ENCODE measurements at regions not wholly inside any gene's neighbourhood (a gene's known extent, or its start where the extent isn't known, plus 50 kb on each side); places are given as distances from the start of the nearest gene placed in this dataset.

DNA sequence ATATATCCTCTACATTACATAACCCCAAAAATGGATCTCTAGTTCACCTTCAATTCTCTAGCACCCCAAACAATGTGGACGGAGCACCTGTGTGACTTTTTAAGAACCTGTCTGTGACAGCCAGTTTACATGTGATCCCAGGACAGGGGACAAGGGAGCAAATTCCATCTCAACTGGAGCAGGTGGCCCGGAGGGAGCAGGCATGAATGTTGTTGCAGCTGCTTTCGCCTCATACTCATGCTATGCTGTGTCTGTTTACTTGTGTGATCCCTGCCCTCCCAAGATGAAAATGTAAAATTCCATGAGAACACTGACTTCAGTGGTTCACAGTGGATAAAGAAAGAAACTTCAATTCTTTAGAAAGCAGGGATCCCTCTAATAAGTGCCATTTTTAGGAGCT is 600.3 kb downstream of the CDH26 start:
- no peak overlapping the region for H3K27ac ChIP-seq (ENCODE audit: low read depth in 2 of 2, low read length in 1 of 2)
- no peak for DNase-seq
- H3K9me2 ChIP-seq = no peaks in the 10 kb centered on the region
- H3K4me3 ChIP-seq (ENCODE audit: low read depth in 2 of 2, low read length in 1 of 2) = no peak overlapping the region
- H3F3A ChIP-seq (replicated peaks; ENCODE audit: insufficient read depth) = no peaks in the 10 kb centered on the region
- H3K27me3 ChIP-seq (ENCODE audit: insufficient read depth) = no peaks in the 10 kb centered on the region
- H3K4me2 ChIP-seq = no peak overlapping the region
- H3K36me3 ChIP-seq (replicated peaks in 1 of 2; ENCODE audit: control insufficient read depth in 1 of 2, insufficient read depth in 2 of 2, low read length in 1 of 2) = no peaks in the 10 kb centered on the region
- CTCF ChIA-PET = no interaction called here
- no peaks in the 10 kb centered on the region for H3K9me3 ChIP-seq
- no peaks in the 10 kb centered on the region for H3K79me2 ChIP-seq (ENCODE audit: insufficient read depth)
- H3K9ac ChIP-seq = no peak overlapping the region
- H3K4me1 ChIP-seq (ENCODE audit: control insufficient read depth in 1 of 2, insufficient read depth in 2 of 2, low read depth in 1 of 2, low read length in 1 of 2) = no peaks in the 10 kb centered on the region; a peak in 1 of 4 replicates
- TF ChIP-seq CHD2 (IDR thresholded peaks at IDR 0.05; ENCODE audit: low read length, partially characterized antibody) (no peak), MAX (IDR thresholded peaks at IDR 0.05; ENCODE audit: low read depth) (no peak), MEF2A (IDR thresholded peaks at IDR 0.05; ENCODE audit: borderline replicate concordance, low read depth) (no peak), MXI1 (IDR thresholded peaks at IDR 0.05; ENCODE audit: low read depth, low read length) (no peak), JUND (IDR thresholded peaks at IDR 0.05) (no peak), FOXJ3 (CRISPR knock-in tag; IDR thresholded peaks at IDR 0.05) (no peak), SIN3A (IDR thresholded peaks at IDR 0.05; ENCODE audit: borderline replicate concordance, low read depth, low read length) (no peak), USF2 (IDR thresholded peaks at IDR 0.05; ENCODE audit: borderline replicate concordance, low read depth, low read length) (no peak), TAF1 (IDR thresholded peaks at IDR 0.05; ENCODE audit: borderline replicate concordance, low read depth, low read length) (no peak), EZH2phosphoT487 (IDR thresholded peaks at IDR 0.05; ENCODE audit: borderline replicate concordance, low read depth) (no peak), RCOR1 (IDR thresholded peaks at IDR 0.05; ENCODE audit: low read length) (no peak), GABPA (IDR thresholded peaks at IDR 0.05; ENCODE audit: low read depth) (no peak), EP300 (IDR thresholded peaks at IDR 0.05; ENCODE audit: borderline replicate concordance in 1 of 2, low read depth in 1 of 2, low read length in 1 of 2) (no peak)
- TF ChIP-seq, protein P1, sequence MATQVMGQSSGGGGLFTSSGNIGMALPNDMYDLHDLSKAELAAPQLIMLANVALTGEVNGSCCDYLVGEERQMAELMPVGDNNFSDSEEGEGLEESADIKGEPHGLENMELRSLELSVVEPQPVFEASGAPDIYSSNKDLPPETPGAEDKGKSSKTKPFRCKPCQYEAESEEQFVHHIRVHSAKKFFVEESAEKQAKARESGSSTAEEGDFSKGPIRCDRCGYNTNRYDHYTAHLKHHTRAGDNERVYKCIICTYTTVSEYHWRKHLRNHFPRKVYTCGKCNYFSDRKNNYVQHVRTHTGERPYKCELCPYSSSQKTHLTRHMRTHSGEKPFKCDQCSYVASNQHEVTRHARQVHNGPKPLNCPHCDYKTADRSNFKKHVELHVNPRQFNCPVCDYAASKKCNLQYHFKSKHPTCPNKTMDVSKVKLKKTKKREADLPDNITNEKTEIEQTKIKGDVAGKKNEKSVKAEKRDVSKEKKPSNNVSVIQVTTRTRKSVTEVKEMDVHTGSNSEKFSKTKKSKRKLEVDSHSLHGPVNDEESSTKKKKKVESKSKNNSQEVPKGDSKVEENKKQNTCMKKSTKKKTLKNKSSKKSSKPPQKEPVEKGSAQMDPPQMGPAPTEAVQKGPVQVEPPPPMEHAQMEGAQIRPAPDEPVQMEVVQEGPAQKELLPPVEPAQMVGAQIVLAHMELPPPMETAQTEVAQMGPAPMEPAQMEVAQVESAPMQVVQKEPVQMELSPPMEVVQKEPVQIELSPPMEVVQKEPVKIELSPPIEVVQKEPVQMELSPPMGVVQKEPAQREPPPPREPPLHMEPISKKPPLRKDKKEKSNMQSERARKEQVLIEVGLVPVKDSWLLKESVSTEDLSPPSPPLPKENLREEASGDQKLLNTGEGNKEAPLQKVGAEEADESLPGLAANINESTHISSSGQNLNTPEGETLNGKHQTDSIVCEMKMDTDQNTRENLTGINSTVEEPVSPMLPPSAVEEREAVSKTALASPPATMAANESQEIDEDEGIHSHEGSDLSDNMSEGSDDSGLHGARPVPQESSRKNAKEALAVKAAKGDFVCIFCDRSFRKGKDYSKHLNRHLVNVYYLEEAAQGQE (IDR thresholded peaks at IDR 0.05; ENCODE audit: low read depth, low read length) = no peak
- TF ChIP-seq, protein P2, sequence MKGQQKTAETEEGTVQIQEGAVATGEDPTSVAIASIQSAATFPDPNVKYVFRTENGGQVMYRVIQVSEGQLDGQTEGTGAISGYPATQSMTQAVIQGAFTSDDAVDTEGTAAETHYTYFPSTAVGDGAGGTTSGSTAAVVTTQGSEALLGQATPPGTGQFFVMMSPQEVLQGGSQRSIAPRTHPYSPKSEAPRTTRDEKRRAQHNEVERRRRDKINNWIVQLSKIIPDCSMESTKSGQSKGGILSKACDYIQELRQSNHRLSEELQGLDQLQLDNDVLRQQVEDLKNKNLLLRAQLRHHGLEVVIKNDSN (IDR thresholded peaks at IDR 0.05; ENCODE audit: borderline replicate concordance, low read depth) = no peak
- TF ChIP-seq, protein P3, sequence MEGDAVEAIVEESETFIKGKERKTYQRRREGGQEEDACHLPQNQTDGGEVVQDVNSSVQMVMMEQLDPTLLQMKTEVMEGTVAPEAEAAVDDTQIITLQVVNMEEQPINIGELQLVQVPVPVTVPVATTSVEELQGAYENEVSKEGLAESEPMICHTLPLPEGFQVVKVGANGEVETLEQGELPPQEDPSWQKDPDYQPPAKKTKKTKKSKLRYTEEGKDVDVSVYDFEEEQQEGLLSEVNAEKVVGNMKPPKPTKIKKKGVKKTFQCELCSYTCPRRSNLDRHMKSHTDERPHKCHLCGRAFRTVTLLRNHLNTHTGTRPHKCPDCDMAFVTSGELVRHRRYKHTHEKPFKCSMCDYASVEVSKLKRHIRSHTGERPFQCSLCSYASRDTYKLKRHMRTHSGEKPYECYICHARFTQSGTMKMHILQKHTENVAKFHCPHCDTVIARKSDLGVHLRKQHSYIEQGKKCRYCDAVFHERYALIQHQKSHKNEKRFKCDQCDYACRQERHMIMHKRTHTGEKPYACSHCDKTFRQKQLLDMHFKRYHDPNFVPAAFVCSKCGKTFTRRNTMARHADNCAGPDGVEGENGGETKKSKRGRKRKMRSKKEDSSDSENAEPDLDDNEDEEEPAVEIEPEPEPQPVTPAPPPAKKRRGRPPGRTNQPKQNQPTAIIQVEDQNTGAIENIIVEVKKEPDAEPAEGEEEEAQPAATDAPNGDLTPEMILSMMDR (IDR thresholded peaks at IDR 0.05) = no peak
- no peak overlapping the region for H2AFZ ChIP-seq (ENCODE audit: low read depth)
- no peaks in the 10 kb centered on the region for H4K20me1 ChIP-seq (ENCODE audit: insufficient read depth)
- POLR2A ChIA-PET = no interaction called here
- 15% methylated on average over 3 of the region's 3 CpGs for WGBS (ENCODE audit: low lambda C conversion rate)

Measured in SK-N-SH (cell line).